ENCODE measurements at regions not wholly inside any gene's neighbourhood (a gene's known extent, or its start where the extent isn't known, plus 50 kb on each side); places are given as distances from the start of the nearest gene placed in this dataset.

- H3K4me2 ChIP-seq, result no peak overlapping the region
- no peak overlapping the region for H3K27ac ChIP-seq
- no peaks in the 10 kb centered on the region for H4K20me1 ChIP-seq
- H3K9me3 ChIP-seq (replicated peaks in 1 of 11), result no peaks in the 10 kb centered on the region
- H3K36me3 ChIP-seq, result no peaks in the 10 kb centered on the region
- 0 out of 22 replicates have a peak, but pooled peaks cover 0 to under 1% (median 0%) of the 10 kb centered on the region in 11 experiments for H3K27me3 ChIP-seq
- peaks cover 11 to 17% (median 15%) of the 10 kb centered on the region in 10 experiments for H3K4me1 ChIP-seq
- TF ChIP-seq Cebpa-rat (IDR thresholded peaks at IDR 0.05), result no peak
- no peak overlapping the region for H3K4me3 ChIP-seq
- no peak overlapping the region for H3K9ac ChIP-seq
Observed at GRCh38 chr1:14535619-14536355, 62.7 kb upstream of the KAZN start.

GRCh38 chr1:14538335-14538734 lies 60.1 kb upstream of the KAZN start:
- no peak overlapping the region for H3K4me3 ChIP-seq
- no peaks in the 10 kb centered on the region for H4K20me1 ChIP-seq
- no peak overlapping the region for H3K27ac ChIP-seq
- 0 out of 22 replicates have a peak, but pooled peaks cover 0 to 7% (median 0%) of the 10 kb centered on the region in 11 experiments for H3K27me3 ChIP-seq
- no peak overlapping the region for H3K9ac ChIP-seq
- H3K9me3 ChIP-seq (replicated peaks in 1 of 11), result no peaks in the 10 kb centered on the region
- H3K4me2 ChIP-seq, result no peak overlapping the region
- H3K36me3 ChIP-seq, result no peaks in the 10 kb centered on the region
- peaks cover 22 to 40% (median 32%) of the 10 kb centered on the region in 10 experiments for H3K4me1 ChIP-seq
- TF ChIP-seq Cebpa-rat (IDR thresholded peaks at IDR 0.05), result no peak

GRCh38 chr1:14539309-14539708 lies 59.2 kb upstream of the KAZN start:
- no peak overlapping the region for H3K27ac ChIP-seq
- H3K4me1 ChIP-seq, result peaks cover 27 to 50% (median 41%) of the 10 kb centered on the region in 10 experiments
- H3K36me3 ChIP-seq, result no peaks in the 10 kb centered on the region
- H3K4me3 ChIP-seq, result no peak overlapping the region
- H4K20me1 ChIP-seq, result no peaks in the 10 kb centered on the region
- 0 out of 22 replicates have a peak, but pooled peaks cover 0 to 7% (median 0%) of the 10 kb centered on the region in 11 experiments for H3K27me3 ChIP-seq
- no peaks in the 10 kb centered on the region for H3K9me3 ChIP-seq (replicated peaks in 1 of 11)
- TF ChIP-seq Cebpa-rat (IDR thresholded peaks at IDR 0.05), result no peak
- H3K9ac ChIP-seq, result no peak overlapping the region
- peak overlapping the region in 9 of 11 experiments; percentile 68 to 92 (median 85); a peak in 15 of 22 replicates for H3K4me2 ChIP-seq

GRCh38 chr1:14539953-14540563 lies 58.4 kb upstream of the KAZN start:
- Histone ChIP-seq H3K4me2 (peak overlapping the region; percentile 68 to 92 (median 85)), H3K36me3 (no peaks in the 10 kb centered on the region), H4K20me1 (no peaks in the 10 kb centered on the region), H3K27ac (peak overlapping the region in 8 of 11 experiments; percentile 12 to 50 (median 30); a peak in 8 of 22 replicates), H3K9me3 (replicated peaks in 1 of 11) (no peaks in the 10 kb centered on the region), H3K4me3 (peak overlapping the region in 4 of 10 experiments; percentile 20 to 46 (median 32); a peak in 4 of 20 replicates), H3K4me1 (peaks cover 31 to 57% (median 48%) of the 10 kb centered on the region in 10 experiments), H3K9ac (peak overlapping the region in 5 of 11 experiments; percentile 10 to 51 (median 27); a peak in 5 of 22 replicates), H3K27me3 (peaks cover 0 to 10% (median 4%) of the 10 kb centered on the region in 11 experiments; a peak in 8 of 22 replicates)
- peak in 2 of 11 experiments; percentile 16 to 42; a peak in 1 of 22 replicates for TF ChIP-seq Cebpa-rat (IDR thresholded peaks at IDR 0.05)

GRCh38 chr1:14541348-14541747 lies 57.1 kb upstream of the KAZN start:
- Histone ChIP-seq H3K27me3 (peaks cover 0 to 18% (median 11%) of the 10 kb centered on the region in 11 experiments; a peak in 9 of 22 replicates), H3K9ac (no peak overlapping the region), H3K9me3 (replicated peaks in 1 of 11) (peaks cover 0 to 7% (median 0%) of the 10 kb centered on the region in 11 experiments; a peak in 2 of 22 replicates), H3K4me3 (no peak overlapping the region), H3K4me1 (peaks cover 31 to 66% (median 49%) of the 10 kb centered on the region in 10 experiments), H3K36me3 (no peaks in the 10 kb centered on the region), H3K4me2 (peak overlapping the region in 10 of 11 experiments; percentile 51 to 92 (median 85); a peak in 17 of 22 replicates), H4K20me1 (no peaks in the 10 kb centered on the region), H3K27ac (peak overlapping the region in 1 of 11 experiments; percentile 24; a peak in 1 of 22 replicates)
- TF ChIP-seq Cebpa-rat (IDR thresholded peaks at IDR 0.05), result no peak

GRCh38 chr1:14543191-14543840 lies 55.2 kb upstream of the KAZN start:
- H3K27ac ChIP-seq, result peak overlapping the region in 8 of 11 experiments; percentile 11 to 76 (median 52); a peak in 12 of 22 replicates
- no peaks in the 10 kb centered on the region for H4K20me1 ChIP-seq
- peaks cover 31 to 66% (median 49%) of the 10 kb centered on the region in 10 experiments for H3K4me1 ChIP-seq
- no peaks in the 10 kb centered on the region for H3K36me3 ChIP-seq
- TF ChIP-seq Cebpa-rat (IDR thresholded peaks at IDR 0.05), result peak; percentile 27 to 97 (median 80); a peak in 20 of 22 replicates
- H3K9me3 ChIP-seq (replicated peaks in 1 of 11), result peaks cover 0 to 7% (median 0%) of the 10 kb centered on the region in 11 experiments; a peak in 2 of 22 replicates
- peaks cover 0 to 26% (median 13%) of the 10 kb centered on the region in 11 experiments; a peak in 10 of 22 replicates for H3K27me3 ChIP-seq
- peak overlapping the region in 2 of 11 experiments; percentile 31 to 47; a peak in 2 of 22 replicates for H3K9ac ChIP-seq
- H3K4me2 ChIP-seq, result peak overlapping the region; percentile 33 to 88 (median 72); a peak in 19 of 22 replicates
- no peak overlapping the region for H3K4me3 ChIP-seq

GRCh38 chr1:14544319-14544718 lies 54.2 kb upstream of the KAZN start:
- H4K20me1 ChIP-seq, result no peaks in the 10 kb centered on the region
- peak overlapping the region in 3 of 11 experiments; percentile 53 to 76 (median 73); a peak in 5 of 22 replicates for H3K27ac ChIP-seq
- no peak overlapping the region for H3K4me3 ChIP-seq
- H3K4me2 ChIP-seq, result peak overlapping the region in 10 of 11 experiments; percentile 11 to 88 (median 67); a peak in 16 of 22 replicates
- H3K4me1 ChIP-seq, result peaks cover 30 to 64% (median 48%) of the 10 kb centered on the region in 10 experiments
- H3K36me3 ChIP-seq, result no peaks in the 10 kb centered on the region
- H3K27me3 ChIP-seq, result peaks cover 0 to 26% (median 13%) of the 10 kb centered on the region in 11 experiments; a peak in 10 of 22 replicates
- H3K9me3 ChIP-seq (replicated peaks in 1 of 11), result peaks cover 0 to 7% (median 0%) of the 10 kb centered on the region in 11 experiments; a peak in 2 of 22 replicates
- TF ChIP-seq Cebpa-rat (IDR thresholded peaks at IDR 0.05), result no peak
- no peak overlapping the region for H3K9ac ChIP-seq

- peaks cover 18 to 52% (median 36%) of the 10 kb centered on the region in 10 experiments for H3K4me1 ChIP-seq
- no peak overlapping the region for H3K4me3 ChIP-seq
- H3K27ac ChIP-seq, result no peak overlapping the region
- H3K4me2 ChIP-seq, result peak overlapping the region in 4 of 11 experiments; percentile 20 to 88 (median 80); a peak in 7 of 22 replicates
- H4K20me1 ChIP-seq, result no peaks in the 10 kb centered on the region
- H3K9ac ChIP-seq, result no peak overlapping the region
- H3K27me3 ChIP-seq, result peaks cover 0 to 26% (median 13%) of the 10 kb centered on the region in 11 experiments; a peak in 10 of 22 replicates
- H3K36me3 ChIP-seq, result no peaks in the 10 kb centered on the region
- no peak for TF ChIP-seq Cebpa-rat (IDR thresholded peaks at IDR 0.05)
- H3K9me3 ChIP-seq (replicated peaks in 1 of 11), result peaks cover 0 to 7% (median 0%) of the 10 kb centered on the region in 11 experiments; a peak in 2 of 22 replicates
Observed at GRCh38 chr1:14545422-14546025, 53.0 kb upstream of the KAZN start.

Data from BLaER1 treated with 17β-estradiol and CSF1 and Interleukin-3, amounts not matched to agents 10 nM and 100 nM (cell line).